ENCODE measurements at regions not wholly inside any gene's neighbourhood (a gene's known extent, or its start where the extent isn't known, plus 50 kb on each side); places are given as distances from the start of the nearest gene placed in this dataset.

- ChIA-PET CTCF (interaction anchor here (0.6 kb wide), 1 partner anchor 367 kb away, joined by 3 read pairs; no protein-coding TSS in a partner anchor), POLR2A (no interaction called here)
- H3K36me3 ChIP-seq (ENCODE audit: control insufficient read depth in 2 of 2, insufficient read depth in 1 of 2, low read length in 2 of 2), result no peaks in the 10 kb centered on the region
- no peak for TF ChIP-seq SP3 (tag by site-specific recombination; IDR thresholded peaks at IDR 0.05)
- TF ChIP-seq ZBTB21 (tag by site-specific recombination; IDR thresholded peaks at IDR 0.05), result no peak
- no peak for TF ChIP-seq ZNF624 (tag by site-specific recombination; IDR thresholded peaks at IDR 0.05)
- TF ChIP-seq, protein P1, sequence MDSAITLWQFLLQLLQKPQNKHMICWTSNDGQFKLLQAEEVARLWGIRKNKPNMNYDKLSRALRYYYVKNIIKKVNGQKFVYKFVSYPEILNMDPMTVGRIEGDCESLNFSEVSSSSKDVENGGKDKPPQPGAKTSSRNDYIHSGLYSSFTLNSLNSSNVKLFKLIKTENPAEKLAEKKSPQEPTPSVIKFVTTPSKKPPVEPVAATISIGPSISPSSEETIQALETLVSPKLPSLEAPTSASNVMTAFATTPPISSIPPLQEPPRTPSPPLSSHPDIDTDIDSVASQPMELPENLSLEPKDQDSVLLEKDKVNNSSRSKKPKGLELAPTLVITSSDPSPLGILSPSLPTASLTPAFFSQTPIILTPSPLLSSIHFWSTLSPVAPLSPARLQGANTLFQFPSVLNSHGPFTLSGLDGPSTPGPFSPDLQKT (IDR thresholded peaks at IDR 0.05; ENCODE audit: borderline replicate concordance, low read depth, low read length), result no peak
- TF ChIP-seq HIC1 (tag by site-specific recombination; IDR thresholded peaks at IDR 0.05), result no peak
- no peak for TF ChIP-seq ZNF561 (tag by site-specific recombination; IDR thresholded peaks at IDR 0.05; ENCODE audit: borderline replicate concordance)
- no peak for TF ChIP-seq ZNF133 (tag by site-specific recombination; IDR thresholded peaks at IDR 0.05)
- TF ChIP-seq MZF1 (tag by site-specific recombination; IDR thresholded peaks at IDR 0.05; ENCODE audit: borderline replicate concordance), result no peak
- TF ChIP-seq, protein P2, sequence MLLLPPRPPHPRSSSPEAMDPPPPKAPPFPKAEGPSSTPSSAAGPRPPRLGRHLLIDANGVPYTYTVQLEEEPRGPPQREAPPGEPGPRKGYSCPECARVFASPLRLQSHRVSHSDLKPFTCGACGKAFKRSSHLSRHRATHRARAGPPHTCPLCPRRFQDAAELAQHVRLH (tag by site-specific recombination; IDR thresholded peaks at IDR 0.05), result no peak
- TF ChIP-seq ZEB2 (tag by site-specific recombination; IDR thresholded peaks at IDR 0.05), result no peak
- TF ChIP-seq, protein P3, sequence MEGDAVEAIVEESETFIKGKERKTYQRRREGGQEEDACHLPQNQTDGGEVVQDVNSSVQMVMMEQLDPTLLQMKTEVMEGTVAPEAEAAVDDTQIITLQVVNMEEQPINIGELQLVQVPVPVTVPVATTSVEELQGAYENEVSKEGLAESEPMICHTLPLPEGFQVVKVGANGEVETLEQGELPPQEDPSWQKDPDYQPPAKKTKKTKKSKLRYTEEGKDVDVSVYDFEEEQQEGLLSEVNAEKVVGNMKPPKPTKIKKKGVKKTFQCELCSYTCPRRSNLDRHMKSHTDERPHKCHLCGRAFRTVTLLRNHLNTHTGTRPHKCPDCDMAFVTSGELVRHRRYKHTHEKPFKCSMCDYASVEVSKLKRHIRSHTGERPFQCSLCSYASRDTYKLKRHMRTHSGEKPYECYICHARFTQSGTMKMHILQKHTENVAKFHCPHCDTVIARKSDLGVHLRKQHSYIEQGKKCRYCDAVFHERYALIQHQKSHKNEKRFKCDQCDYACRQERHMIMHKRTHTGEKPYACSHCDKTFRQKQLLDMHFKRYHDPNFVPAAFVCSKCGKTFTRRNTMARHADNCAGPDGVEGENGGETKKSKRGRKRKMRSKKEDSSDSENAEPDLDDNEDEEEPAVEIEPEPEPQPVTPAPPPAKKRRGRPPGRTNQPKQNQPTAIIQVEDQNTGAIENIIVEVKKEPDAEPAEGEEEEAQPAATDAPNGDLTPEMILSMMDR (tag by site-specific recombination; IDR thresholded peaks at IDR 0.05), result no peak
- no peak for TF ChIP-seq KLF16 (tag by site-specific recombination; IDR thresholded peaks at IDR 0.05)
- TF ChIP-seq ZBTB20 (tag by site-specific recombination; IDR thresholded peaks at IDR 0.05), result no peak
- no peak for TF ChIP-seq ZNF221 (tag by site-specific recombination; IDR thresholded peaks at IDR 0.05; ENCODE audit: borderline replicate concordance)
- TF ChIP-seq ZNF362 (tag by site-specific recombination; IDR thresholded peaks at IDR 0.05), result no peak
- TF ChIP-seq WT1 (tag by site-specific recombination; IDR thresholded peaks at IDR 0.05), result no peak
- no peaks in the 10 kb centered on the region for H3K9me3 ChIP-seq (ENCODE audit: control insufficient read depth, insufficient read depth, low read depth, low read length)
- no peak overlapping the region for H3K27ac ChIP-seq (ENCODE audit: extremely low read depth, low read depth, low read length)
- H3K4me3 ChIP-seq (ENCODE audit: low read depth, low read length), result no peak overlapping the region
- H3K4me1 ChIP-seq (ENCODE audit: control insufficient read depth, insufficient read depth, low read length), result no peaks in the 10 kb centered on the region
Measured at GRCh38 chr14:81834308-81834707, 300.7 kb upstream of the SEL1L start.

DNA sequence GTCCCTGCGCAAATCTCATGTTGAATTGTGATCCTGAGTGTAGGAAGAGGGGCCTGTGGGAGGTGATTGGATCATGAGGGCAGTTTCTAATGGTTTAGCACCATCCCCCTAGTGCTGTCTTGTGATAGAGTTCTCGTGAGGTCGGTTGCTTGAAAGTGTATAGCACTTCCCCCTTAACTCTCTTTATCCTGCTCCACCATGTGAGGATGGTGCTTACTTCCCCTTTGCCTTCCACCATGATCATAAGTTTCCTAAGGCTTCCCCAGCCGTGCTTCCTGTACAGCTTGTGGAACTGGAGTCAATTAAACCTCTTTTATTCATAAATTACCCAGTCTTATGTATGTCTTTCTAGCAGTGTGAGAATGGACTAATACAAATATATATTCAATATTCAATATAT lies 303.7 kb upstream of the SEL1L start:
- ChIA-PET CTCF (no interaction called here), POLR2A (no interaction called here)
- Histone ChIP-seq H3K36me3 (ENCODE audit: control insufficient read depth in 2 of 2, insufficient read depth in 1 of 2, low read length in 2 of 2) (no peaks in the 10 kb centered on the region), H3K27ac (ENCODE audit: extremely low read depth, low read depth, low read length) (no peak overlapping the region), H3K9me3 (ENCODE audit: control insufficient read depth, insufficient read depth, low read depth, low read length) (no peaks in the 10 kb centered on the region), H3K4me3 (ENCODE audit: low read depth, low read length) (no peak overlapping the region), H3K4me1 (ENCODE audit: control insufficient read depth, insufficient read depth, low read length) (no peaks in the 10 kb centered on the region)
- no peak for TF ChIP-seq SP2 (tag by site-specific recombination; IDR thresholded peaks at IDR 0.05)
- TF ChIP-seq ZBTB6 (tag by site-specific recombination; IDR thresholded peaks at IDR 0.05), result no peak
- TF ChIP-seq ZNF121 (tag by site-specific recombination; IDR thresholded peaks at IDR 0.05), result no peak
- TF ChIP-seq MZF1 (tag by site-specific recombination; IDR thresholded peaks at IDR 0.05; ENCODE audit: borderline replicate concordance), result no peak
- TF ChIP-seq ZBTB7A (tag by site-specific recombination; IDR thresholded peaks at IDR 0.05; ENCODE audit: low read depth), result no peak
- no peak for TF ChIP-seq PRDM1 (tag by site-specific recombination; IDR thresholded peaks at IDR 0.05)
